NCI-H1436 (cell line): ENCODE measurements at regions not wholly inside any gene's neighbourhood (a gene's known extent, or its start where the extent isn't known, plus 50 kb on each side); places are given as distances from the start of the nearest gene placed in this dataset.

Experiments
- DNase-seq: peaks from one replicate; lab custom pipeline; 2025; lab: John Stamatoyannopoulos, UW

DNA sequence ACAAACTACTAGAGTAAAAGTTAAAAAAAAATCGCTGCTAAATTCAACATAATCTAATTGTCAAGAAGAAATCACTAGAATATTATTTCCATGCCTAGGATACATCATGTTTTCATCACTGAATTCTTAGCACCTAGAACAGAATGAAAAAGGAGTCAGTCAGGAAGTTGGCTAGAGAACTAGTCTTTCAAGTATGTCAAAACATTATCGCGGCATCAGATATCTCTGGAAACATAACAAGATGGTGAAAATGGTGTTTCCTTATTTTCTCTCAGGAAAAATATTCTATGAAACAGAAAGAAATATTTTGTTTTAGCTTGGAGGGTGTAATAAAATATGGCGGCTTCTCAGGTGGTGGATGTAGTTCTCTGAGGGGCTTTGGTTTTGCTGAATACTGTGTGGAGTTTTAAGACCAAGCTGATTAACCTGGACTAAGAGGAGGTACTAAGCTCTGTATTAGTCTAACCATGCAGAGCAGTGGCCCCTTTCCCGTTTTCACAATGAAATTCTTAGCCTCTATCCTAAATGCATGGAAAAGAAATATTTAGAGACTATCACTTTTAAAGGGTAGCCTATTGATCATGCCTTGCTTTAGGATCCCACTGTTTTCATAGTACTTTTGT lies 205.6 kb downstream of the MDFIC start:
- no peak for DNase-seq

DNA sequence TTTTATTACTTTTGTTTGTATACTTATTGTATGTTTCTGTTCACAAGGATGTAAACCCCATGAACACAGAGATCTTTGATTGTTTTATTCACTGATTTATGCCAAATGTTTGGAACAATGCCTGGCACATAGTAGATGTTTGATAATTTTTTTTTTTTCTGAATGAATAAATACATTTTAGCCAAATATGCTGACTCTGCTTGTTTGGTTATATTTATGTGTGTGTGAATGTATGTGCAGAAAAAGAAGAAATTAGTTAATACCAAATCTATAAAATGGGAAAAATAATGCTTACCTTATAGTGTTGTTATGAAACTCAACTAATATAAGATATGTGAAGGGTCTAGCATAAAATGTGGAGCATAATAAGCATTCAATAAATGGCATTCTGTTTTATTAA lies 203.9 kb downstream of the MDFIC start:
- DNase-seq: no peak

DNA sequence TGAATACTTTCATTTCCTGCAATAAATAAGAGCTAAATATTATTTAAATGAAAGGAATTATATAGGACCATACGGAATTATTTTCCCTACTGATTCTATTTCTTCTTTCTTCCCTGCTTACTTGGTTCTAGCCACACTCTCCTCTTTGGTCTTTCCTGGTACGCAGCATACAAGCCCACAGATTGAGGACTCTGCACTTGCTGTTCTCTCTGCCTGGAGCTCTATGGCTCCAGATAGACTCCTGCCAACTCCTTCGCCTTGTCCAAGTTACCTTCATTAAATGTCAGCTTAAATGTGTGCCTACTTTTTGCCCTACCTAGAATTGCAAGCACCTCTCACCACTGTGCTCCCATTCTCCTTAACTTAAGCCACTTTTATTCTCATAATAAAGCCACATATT lies 203.4 kb downstream of the MDFIC start:
- DNase-seq: no peak

DNA sequence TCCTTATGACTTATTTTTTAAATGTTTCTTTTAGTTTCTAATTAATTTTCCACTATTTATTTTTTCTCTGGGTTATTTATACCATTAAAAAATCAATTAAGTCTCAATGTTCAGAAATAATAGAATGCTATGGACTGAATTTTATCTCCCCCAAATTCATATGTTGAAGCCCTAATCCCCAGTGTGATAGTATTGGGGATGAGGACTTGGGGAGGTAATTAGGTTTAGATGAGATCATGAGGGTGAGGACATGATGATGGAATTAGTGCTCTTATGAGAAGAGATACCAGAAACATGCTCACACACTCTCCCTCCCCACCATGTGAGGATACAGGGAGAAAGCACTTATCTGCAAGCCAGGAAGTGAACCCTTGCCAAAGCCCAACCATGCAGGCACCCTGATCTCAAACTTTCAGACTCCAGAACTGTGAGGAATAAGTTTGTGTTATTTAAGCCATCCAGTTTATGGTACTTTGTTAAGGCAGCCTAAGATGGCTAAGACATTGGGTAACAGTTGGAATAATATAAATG lies 202.6 kb downstream of the MDFIC start:
- DNase-seq: no peak

DNA sequence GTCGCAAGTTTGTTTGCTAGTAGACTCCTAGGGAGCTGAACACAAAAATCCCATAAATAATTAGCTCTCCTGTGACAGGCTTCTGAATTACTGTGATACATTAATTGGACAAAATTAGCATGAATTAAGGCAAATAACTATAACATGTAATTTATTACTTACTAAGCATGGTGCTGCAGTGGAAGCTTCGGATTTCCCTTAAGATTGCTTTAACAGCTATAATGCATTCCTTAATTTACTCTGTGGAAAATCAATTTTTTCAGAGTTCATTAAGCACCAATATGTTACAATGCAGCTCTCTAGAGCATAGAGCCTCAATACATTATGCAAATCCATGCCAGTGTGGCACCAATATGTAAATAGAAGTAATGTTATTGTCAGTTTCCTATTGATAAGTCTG lies 201.5 kb downstream of the MDFIC start:
- no peak for DNase-seq

DNA sequence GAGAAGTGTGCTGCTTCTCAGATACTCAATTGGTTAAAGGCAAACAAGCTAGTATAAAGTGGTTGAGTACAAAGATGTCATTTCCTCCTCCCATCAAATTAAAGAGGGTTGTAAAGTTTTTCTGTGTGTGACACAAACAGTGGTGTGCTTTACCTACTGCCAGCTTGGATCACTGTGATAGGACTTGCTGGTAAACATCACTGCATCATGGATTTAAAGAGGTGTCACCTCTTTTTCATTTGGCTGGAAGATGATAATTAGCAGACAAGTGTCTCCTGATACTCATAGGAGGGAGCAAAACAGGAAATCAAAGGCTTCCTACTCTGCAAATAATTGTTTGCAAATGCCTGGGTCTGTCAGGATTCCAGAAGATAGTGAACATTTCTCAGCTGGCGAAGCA lies 200.5 kb downstream of the MDFIC start:
- DNase-seq: no peak

DNA sequence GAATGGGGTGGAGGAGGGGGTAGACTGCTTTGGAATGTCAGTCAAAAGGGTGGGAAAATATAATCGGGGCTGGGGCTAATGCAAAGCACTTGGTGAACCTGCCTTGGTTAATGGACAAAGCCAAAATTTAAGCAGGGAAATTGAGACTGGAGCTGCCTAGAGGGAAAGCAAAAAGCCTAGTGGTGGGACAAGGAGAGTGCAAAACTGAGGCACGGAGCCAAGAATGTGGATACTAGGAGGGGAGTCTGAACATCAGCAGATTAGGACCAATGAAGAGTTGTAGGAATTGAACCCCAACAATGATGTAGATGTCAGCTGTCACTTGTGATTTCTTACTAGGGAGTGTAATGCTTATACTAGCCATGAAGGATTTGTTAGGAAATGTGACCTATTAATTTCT lies 195.9 kb downstream of the MDFIC start:
- DNase-seq: no peak

DNA sequence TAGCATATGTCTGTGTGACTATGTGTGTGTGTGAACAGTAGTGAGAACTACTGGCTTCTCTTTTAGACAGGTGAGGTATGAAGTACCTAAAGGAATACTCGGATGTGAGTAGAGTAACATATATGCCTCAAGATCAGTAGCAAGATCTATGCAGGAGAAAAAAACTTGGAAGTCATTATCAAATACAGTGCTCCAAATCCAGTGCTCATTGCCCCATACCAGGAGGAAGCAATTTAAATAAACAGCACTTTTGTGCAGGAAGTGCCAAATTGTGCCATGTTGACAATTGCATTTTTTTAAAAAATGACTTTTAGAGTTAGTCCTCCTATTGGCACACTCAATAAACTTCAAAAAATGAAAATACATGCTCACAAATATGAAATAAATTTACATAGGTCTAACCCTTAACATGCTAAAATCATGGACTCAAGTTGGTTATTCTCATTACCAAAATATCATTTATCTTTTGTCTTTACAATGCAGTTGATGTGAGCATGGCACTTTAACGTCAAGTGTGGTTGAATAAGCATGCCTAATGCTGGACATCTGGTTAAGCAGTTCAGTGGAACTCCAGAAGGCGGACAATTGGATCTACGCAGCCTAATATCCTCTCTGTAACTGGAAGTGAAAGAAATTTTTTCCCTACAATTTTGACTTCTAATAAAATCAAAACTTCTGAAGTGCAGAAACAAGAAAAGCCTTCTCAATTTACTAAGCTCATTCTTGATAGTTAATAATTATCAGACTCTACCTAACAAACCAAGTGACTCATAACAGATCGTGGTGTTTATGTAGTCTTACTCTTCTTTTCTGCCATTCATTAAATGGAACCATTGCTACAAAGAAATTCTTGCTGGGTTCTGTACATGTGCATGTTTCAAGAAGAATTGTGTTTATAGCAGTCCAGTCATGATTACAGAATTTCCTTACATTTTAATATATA lies 195.2 kb downstream of the MDFIC start:
- DNase-seq: no peak

DNA sequence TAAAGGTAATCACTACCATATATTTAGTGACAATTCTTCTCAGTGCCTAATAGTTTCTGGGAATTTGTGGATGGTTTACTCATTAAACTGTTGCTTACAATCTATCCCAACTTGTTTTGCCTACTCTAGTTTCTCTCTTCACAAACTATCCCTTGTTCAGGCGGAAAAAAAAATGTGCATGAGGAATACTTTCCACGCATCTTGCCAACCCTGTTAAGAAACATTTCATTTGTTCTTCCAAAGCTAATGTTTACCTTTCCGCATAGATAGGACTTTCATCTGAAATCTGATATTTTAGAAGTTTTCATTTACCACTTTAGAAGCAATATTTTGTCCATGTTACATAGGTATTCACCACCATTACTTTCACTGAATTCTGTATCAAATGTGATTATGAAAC lies 191.9 kb downstream of the MDFIC start:
- no peak for DNase-seq

DNA sequence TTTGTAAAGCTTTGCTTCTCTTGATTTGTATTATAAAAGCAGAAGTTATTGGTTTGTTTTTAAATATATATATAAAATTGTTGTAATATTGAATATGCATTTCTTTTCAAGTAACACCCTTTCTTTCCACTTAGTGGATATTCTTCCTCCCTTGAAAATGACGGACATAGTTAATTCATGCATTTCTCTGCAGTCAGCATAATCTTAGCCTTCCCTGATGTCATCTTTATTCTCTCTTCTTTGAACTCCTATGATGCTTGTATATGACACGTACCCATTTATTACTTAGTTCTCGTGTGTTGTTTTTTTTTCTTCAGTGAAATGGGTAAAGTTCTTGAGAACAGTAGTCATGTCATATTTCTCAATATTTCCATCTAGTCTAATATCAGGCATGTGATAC lies 191.2 kb downstream of the MDFIC start:
- DNase-seq: no peak

DNA sequence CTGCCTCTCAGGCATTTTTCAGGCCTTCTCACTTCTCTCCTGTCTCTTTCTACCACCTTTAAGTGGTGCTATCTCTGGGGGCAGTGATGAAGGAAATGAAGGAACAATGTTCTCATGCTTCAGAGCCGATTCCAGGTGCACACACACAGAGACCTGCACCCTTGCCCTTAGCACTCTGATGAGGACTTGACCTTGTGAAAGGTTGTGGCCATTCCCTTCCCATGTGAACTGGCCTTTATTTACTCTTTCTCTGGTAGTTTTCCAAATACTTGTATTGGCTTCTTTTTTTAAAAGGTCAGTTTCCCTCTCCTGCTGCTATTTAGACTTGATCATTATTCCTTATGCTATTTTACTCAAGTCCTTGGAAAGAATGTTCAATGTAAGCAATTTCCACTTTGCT lies 188.6 kb downstream of the MDFIC start:
- DNase-seq: no peak

DNA sequence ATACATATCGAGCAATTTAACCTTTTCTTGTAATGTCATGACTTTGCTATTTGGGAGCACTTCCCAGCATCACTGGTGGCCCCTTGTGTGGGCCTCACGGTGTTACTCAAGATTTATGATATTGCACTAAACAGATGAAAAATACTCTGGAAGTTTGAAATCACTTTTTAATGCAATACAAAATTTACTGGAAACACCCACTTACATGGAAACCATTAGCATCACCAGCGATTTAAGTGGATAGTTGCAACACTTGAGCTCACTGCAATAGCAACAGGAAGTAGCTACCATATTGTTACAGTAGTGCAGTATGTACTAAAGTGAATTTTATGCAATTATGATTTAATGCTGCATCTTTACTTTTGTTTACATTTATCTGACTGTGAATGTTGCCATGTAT lies 184.4 kb downstream of the MDFIC start:
- no peak for DNase-seq

DNA sequence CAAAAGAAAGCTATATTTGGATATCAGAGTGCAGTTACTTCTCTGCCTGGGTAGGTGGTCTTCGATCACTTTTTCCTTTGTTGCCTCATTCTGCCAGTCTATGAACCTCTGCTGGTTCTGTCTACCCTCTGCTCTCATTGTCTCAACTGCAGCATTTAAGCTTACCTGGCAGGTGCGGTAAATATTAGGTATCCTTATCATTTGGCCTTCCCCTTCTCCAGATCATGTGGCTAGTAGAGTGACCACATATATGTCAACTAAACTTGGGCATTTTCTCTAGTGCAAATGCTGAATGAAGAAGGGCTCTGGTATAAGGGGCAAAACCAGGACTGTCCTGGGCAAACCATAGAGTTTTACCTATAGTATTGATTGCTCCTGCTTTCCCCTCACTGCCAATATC lies 180.8 kb downstream of the MDFIC start:
- DNase-seq: no peak

DNA sequence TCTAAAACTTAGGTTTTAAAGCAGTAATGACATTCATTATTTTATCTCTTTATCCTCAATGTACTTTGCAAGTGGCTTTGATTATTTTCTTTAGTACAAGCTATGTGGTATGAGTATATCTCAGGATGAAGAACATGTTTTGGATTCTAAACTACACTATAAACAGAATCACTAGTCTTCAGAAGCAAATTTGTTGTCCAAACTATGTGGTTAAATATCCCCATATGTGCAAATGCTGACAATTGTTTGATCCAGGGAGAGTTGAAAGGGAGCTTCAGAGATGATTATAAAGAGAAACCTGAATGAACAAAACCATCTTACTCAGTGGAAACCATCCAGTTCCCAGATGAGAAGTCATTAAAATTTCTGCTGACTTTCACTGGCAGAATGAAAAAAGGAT lies 179.3 kb downstream of the MDFIC start:
- no peak for DNase-seq

DNA sequence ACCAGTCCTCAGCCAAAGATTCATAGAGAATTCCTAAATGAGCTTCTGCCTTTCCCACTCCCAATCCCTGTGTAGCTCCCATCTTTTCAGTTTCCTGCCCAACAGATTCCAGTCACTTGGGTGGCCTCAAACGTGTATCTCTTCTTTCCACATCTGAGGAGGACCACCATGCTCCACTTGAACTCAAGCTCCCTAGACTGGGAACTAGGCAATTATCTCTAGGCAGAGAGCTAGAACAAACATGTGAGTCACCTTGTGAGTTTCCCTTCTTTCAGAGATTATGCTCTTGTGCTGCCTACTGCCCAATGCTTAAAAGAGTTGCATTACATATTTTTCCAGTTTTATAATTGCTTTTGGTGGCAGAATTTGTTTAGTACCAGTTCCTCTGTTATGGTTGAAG lies 178.0 kb downstream of the MDFIC start:
- no peak for DNase-seq

DNA sequence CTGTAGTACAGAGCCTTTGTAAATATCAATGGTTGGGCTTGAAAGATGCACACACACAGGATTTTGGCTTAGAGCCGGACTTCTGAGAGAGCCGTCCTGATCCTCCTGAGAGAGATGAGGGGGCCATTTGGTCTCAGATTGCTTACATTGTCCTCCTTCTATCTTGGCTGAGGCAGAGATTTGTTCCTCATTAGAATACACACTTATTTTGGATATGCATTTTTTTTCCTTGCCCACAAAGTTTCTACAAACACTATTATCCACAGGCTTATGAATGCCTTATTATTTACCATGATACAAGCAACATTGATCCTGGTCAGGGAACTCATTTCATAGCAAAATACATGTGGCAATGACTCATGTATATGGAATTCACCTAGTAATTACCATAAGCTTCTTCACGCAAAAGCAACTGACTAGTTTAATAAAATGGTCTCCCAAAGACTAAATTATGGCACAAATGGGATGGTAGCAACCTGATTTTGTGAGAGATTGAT lies 175.3 kb downstream of the MDFIC start:
- no peak for DNase-seq

DNA sequence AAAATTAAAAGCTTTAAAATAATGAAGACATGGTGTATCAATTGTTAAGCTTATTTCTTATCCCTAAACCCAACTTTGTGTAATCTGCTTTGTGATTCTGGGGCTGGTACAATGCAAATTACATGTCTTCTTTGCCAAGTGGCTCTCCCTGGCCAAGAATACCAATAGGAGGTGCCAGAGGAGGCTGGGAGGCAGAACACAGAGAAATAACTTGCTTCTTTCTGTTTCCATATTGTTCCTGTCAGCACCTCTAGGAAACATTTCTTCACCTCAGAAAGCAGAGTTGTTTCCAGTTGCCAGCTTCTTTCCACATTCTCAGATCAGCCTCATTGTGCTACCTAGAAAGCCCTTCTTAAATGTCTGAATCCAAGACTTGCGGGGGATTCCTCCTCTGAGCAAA lies 174.4 kb downstream of the MDFIC start:
- no peak for DNase-seq

DNA sequence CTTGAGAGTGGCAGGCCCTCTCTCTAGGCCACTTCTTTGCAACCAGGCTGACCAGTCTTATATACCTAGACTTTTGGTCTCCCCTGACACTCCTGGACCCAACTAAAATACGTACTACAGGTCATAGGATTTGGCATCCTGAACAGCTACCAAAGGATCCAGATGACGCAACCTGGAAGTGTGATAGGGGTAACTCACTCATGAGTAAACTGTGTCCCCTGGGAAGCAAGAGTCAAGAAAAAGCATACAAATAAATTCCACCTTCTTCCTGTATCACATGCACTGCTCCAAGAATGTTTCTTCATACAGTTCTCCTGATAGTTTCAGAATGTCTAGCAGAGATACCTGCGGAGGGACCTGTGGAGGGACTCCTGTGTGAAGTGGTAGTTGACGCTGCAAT lies 172.3 kb downstream of the MDFIC start:
- no peak for DNase-seq

DNA sequence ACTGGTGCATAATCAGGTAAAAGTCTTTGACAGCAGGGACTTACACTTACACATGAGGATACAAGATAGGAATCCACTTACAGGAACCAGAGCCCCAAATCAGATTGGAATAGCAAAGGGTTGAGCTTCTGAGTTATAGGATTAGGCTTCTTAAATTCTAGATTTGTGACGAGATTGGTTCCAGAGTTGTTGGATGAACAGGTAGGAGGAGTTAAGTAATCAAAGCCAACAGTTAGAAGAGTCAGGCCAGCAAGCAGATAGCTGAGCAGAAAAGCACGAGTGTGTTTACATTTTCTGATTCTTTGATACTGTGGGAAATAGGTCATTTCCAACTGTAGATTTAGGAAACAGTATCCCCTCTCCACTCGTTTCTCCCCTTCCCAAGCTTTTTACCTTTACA lies 167.0 kb downstream of the MDFIC start:
- DNase-seq: no peak

DNA sequence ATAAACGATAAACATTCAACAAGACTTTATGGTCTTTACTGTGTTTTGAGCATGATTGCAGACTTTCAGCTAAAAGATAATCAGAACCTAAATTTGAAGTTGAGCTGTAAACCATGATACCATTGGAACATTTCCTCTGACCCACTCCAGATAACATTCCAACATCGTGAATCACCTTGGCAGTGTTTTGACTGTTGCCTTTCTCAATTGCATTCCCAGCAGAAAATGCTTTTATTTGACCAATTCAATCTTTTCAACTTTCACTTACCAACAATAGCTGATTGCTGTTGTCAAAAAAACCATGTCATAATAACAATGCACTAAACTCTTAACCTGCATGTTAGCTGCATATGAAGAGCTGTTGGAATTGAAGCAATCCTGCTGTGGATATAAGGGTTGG lies 165.5 kb downstream of the MDFIC start:
- no peak for DNase-seq

DNA sequence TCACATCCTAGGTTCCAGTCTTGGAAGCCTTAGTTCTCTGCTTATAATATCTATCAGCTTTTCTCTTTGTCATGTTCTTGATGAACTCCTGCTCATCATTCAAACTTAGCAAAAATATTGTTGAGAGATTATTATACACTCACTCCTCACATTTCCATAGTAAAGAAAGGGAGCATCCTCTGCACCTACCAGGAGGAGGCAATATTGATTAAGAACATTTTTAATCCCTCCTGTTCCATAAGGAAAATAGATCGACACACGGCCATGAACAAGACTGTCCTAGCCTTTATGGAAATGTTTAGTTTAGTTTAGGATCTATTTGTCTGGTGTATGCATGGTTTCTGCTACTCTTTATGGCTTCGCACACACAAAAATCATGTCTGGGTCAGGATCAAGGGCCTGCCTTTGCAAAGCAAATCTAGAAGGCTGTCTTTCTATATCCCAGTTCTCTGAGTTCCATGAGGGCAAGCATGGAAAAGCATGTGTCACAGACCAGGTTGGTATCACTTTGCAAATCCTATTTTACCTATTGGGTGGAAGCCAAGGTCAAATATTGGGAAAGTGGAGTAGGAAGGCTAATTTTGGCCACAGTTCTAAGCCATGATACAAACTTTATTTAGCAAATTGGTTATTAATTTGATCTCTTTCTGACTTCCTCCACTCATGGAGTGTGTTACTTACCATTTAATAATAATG lies 164.4 kb downstream of the MDFIC start:
- DNase-seq: no peak

DNA sequence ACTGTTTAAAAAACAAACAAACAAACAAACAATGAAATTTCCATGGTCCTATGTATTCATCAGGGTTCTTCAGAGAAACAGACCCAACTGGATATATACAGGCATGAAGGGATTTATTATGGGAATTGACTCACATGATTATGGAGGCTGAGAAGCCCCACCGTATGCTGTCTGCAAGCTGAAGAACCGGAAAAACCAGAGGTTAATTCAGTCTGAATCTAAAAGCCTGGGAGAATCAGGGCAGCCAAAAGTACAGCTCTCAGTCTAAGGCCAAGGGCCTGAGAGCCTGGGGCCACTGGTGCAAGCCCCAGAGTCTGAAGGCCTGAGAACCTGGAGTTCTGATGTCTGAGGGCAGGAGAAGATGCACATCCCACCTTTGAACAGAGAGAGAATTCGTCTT lies 163.5 kb downstream of the MDFIC start:
- DNase-seq: no peak

DNA sequence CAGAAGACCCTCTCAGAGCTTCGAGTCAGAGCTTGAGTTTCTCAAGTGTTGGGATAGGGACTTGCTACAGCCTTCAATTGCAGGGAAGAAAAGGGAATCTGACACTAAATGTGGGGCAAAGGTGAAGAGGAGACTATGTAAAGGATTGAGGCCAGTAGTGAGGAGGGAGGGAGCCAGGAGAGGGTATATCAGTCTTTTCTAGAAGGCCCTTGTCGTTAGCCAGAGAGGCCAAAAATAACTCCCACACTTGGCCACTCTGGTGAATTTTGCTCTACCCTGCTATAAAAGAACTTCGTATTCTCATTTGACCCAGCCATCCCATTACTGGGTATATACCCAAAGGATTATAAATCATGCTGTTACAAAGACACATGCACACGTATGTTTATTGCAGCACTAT lies 162.0 kb downstream of the MDFIC start:
- DNase-seq: no peak
